GM12874 (cell line): ENCODE measurements at regions not wholly inside any gene's neighbourhood (a gene's known extent, or its start where the extent isn't known, plus 50 kb on each side); places are given as distances from the start of the nearest gene placed in this dataset.

ENCODE experiments used
- TF ChIP-seq, protein P1 (sequence below): IDR thresholded peaks from 2 replicates; pipeline ENCODE4 v1.5.1; 2011; ENCODE audit warnings: low read depth, mild to moderate bottlenecking, control low read depth, low read length, moderate library complexity; ENCODE audit not compliant: insufficient read depth

DNA sequence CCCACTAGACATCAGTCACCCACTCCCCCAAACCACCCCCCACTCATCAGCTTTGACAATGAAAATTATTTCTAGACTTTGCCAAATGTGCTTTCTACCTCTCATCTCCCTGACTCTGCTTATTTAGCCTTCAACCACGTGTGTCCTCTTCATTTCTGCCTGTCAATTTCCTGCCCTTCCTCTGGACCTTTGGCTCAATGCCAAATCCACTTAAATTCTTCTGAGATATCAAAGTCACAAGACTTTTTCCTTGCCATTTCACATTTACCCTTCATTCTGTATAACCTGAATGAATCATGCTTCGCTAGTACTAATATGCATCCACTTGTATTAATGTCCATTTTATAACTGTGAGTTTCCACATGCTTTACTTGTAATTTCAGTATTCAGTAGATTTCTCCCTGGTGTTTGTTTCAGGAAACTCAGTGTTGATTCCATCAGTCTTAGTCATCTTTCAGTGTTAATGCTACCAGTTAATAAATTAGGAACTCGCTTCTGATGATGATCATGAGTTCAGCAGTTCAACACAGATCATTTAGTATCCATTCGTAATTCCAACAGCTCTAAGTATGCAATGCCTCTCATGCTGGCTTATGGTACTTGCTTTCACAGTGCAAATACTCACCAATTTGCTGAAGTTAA, 128.2 kb upstream of the OSTN start:
- TF ChIP-seq, protein P1, sequence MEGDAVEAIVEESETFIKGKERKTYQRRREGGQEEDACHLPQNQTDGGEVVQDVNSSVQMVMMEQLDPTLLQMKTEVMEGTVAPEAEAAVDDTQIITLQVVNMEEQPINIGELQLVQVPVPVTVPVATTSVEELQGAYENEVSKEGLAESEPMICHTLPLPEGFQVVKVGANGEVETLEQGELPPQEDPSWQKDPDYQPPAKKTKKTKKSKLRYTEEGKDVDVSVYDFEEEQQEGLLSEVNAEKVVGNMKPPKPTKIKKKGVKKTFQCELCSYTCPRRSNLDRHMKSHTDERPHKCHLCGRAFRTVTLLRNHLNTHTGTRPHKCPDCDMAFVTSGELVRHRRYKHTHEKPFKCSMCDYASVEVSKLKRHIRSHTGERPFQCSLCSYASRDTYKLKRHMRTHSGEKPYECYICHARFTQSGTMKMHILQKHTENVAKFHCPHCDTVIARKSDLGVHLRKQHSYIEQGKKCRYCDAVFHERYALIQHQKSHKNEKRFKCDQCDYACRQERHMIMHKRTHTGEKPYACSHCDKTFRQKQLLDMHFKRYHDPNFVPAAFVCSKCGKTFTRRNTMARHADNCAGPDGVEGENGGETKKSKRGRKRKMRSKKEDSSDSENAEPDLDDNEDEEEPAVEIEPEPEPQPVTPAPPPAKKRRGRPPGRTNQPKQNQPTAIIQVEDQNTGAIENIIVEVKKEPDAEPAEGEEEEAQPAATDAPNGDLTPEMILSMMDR, result no peak

DNA sequence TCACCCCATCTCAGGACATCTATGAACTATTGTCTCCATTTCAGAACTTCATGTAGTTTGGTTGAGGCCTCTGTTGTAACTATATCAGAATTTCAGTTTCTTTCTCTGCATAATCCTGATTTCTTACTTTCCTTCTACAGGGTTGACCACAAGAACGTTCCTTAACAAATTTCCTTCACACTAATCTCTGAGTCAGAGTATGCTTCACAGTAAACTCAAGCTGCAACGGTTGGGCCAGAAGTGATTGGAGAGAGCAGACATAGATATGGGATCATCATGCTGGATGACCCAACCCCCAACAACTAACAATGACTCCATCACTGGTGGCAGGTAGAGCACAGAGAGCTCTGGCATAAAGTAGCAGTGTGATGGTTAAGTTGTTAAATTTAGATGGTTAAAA, 128.8 kb upstream of the OSTN start:
- TF ChIP-seq, protein P1, result no peak

DNA sequence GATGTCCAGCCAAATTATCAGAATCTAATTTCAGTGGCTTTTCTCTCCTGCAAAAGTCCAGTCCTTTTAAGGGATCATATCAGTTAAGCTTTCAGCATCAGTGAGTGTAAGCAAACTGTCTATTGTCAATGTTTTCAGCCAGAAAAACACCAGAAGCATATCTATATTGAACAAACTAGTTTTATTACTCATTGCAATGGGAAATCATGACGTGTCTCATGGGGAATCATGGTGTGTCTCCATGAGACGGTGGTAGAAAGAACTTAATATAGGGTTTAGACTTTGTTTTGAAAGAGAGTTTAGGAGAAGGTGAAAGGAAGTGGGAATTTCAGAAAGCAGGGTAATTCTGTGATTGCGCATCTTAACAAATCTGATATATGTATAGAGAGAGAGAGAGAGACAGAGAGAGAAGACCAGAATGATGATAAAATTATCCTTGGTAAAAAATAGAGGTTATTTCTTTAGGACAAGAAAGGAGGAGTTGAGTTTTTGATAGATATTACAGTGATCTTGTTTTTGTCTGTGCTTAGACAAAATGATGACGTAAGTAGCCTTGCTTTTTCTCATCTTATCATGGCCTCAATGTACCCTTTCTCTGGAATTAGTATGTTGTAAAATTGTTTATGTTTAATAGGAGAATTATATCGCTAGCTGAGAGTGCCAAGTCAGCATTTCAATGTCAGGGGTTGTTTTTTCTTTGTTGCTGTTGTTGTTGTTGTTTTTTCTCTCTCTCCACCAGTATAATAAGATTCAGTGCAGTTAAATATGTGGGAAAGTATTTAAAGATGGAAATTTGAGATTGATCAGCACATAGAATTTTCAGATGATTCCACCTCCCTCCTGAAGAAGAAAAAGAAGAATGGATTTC, 129.9 kb upstream of the OSTN start:
- TF ChIP-seq, protein P1, result no peak

DNA sequence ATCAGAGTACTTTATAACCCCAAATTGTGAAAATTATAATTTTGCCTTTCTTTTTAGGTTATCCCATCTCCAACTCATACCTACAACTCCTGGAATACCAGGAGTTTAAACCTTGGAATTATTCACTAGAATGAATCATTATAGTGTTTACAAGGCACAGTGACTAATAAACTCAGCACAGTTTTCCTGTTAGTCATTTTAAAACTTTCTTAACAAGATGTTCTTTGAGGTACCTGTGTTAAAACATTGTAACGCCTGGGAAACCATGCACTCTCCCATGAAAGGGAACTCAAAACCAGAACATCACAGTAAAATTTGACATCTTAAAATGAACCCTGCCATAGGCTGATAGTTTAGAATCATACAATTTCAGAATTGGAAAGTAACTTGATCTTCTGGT, 132.4 kb upstream of the OSTN start:
- TF ChIP-seq, protein P1, result no peak

DNA sequence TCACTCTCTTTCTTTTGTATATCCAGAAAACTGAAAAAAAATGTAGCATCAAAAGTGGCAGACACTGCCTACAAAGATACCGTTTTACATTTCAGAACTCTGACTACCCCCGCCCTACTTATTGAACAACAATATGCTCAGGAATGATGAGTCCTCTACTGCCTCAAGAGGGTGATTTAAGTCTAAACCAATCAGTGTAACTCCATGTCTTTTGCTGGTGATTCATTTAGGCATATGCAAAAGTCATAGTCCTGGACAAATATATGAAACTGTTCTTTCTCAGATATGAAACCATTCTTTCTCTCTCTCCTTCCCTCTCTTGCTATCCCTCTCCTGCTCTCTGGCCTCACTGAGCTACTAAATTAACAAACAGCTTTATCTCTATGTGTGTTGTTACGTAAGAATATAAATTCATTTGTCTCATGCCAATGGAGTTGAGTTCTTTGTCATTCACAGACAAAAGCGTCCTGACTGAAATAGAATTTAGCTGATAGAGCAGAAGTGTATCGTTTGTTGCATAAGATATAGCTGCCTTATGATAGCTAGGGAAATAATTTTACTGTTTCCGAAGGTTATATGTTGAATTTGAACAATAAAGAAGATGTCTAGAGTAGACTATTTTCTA, 133.7 kb upstream of the OSTN start:
- TF ChIP-seq, protein P1, result no peak

DNA sequence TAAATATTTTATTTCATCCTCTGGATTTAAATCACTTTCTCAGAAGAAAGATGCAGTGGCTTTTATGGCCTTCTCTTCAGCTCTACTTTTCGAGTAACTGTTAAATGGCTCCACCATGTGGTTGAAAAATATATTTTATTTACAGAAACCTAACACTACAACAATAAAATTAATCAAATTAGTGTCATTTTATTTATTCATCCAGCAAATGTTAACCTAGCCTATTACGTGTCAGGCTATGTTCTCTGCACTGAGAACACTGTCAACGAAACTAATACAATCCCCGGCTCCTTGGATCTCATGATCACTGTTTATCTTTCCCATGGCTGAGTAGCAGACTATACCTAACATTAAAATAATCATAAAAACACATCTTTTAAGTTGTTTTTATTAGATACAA, 148.0 kb upstream of the OSTN start:
- TF ChIP-seq, protein P1, result no peak

DNA sequence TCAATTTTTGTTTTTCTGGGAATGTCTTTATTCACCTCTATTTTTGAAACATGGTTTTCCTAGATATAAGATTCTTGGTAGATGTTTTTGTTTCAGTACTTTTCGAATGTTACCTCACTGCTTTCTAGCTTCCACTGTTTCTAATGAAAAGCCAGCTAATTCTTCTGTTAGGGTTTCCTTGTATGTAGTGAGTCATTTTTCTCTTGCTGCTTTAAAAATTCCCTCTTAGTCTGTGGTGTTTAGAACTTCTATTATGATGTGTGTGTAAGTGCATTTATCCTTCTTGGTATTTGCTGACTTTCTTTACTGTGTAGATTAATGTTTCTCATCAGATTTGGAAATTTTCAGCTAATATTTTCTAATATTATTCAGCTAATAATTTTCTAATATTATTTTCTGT, 151.1 kb upstream of the OSTN start:
- TF ChIP-seq, protein P1, result no peak
